ENCODE measurements at regions not wholly inside any gene's neighbourhood (a gene's known extent, or its start where the extent isn't known, plus 50 kb on each side); places are given as distances from the start of the nearest gene placed in this dataset.

GRCh38 chr5:99955962-99956361 lies 579.2 kb upstream of the FAM174A start:
- no peak for DNase-seq (ENCODE audit: low read depth, low spot score)
- H3K27me3 ChIP-seq (ENCODE audit: insufficient read depth, insufficient read length), result no peaks in the 10 kb centered on the region

GRCh38 chr5:99955006-99955405 lies 580.2 kb upstream of the FAM174A start:
- no peaks in the 10 kb centered on the region for H3K27me3 ChIP-seq (ENCODE audit: insufficient read depth, insufficient read length)
- H3K36me3 ChIP-seq (ENCODE audit: insufficient read depth, insufficient read length, low read length), result no peaks in the 10 kb centered on the region
- no peak for DNase-seq (ENCODE audit: low read depth, low spot score)
- TF ChIP-seq ZNF274 (IDR thresholded peaks at IDR 0.05; ENCODE audit: low read depth, low read length) (no peak), SUZ12 (IDR thresholded peaks at IDR 0.05; ENCODE audit: extremely low read depth, insufficient read depth, insufficient read length) (no peak), YY1 (IDR thresholded peaks at IDR 0.05; ENCODE audit: insufficient read depth, insufficient read length) (no peak)
- no peaks in the 10 kb centered on the region for H3K9me3 ChIP-seq (ENCODE audit: insufficient read depth, low read length)
- H3K4me1 ChIP-seq (ENCODE audit: insufficient read depth, insufficient read length), result no peaks in the 10 kb centered on the region
- no peak overlapping the region for H3K9ac ChIP-seq (ENCODE audit: insufficient read length, low read depth)
- no peak overlapping the region for H3K4me3 ChIP-seq (ENCODE audit: insufficient read length, low read depth)

More at GRCh38 chr5:99955962-99956361, 579.2 kb upstream of the FAM174A start:
- TF ChIP-seq SUZ12 (IDR thresholded peaks at IDR 0.05; ENCODE audit: extremely low read depth, insufficient read depth, insufficient read length) (no peak), ZNF274 (IDR thresholded peaks at IDR 0.05; ENCODE audit: low read depth, low read length) (no peak), YY1 (IDR thresholded peaks at IDR 0.05; ENCODE audit: insufficient read depth, insufficient read length) (no peak)
- Histone ChIP-seq H3K36me3 (ENCODE audit: insufficient read depth, insufficient read length, low read length) (no peaks in the 10 kb centered on the region), H3K4me3 (ENCODE audit: insufficient read length, low read depth) (no peak overlapping the region), H3K9ac (ENCODE audit: insufficient read length, low read depth) (no peak overlapping the region), H3K4me1 (ENCODE audit: insufficient read depth, insufficient read length) (no peaks in the 10 kb centered on the region), H3K9me3 (ENCODE audit: insufficient read depth, low read length) (no peaks in the 10 kb centered on the region)

GRCh38 chr5:99949969-99950524 lies 585.1 kb upstream of the FAM174A start:
- no peaks in the 10 kb centered on the region for H3K9me3 ChIP-seq (ENCODE audit: insufficient read depth, low read length)
- no peak overlapping the region for H3K4me3 ChIP-seq (ENCODE audit: insufficient read length, low read depth)
- no peak for DNase-seq (ENCODE audit: low read depth, low spot score)
- no peak overlapping the region for H3K9ac ChIP-seq (ENCODE audit: insufficient read length, low read depth)
- TF ChIP-seq ZNF274 (IDR thresholded peaks at IDR 0.05; ENCODE audit: low read depth, low read length), result no peak
- no peak for TF ChIP-seq SUZ12 (IDR thresholded peaks at IDR 0.05; ENCODE audit: extremely low read depth, insufficient read depth, insufficient read length)
- TF ChIP-seq YY1 (IDR thresholded peaks at IDR 0.05; ENCODE audit: insufficient read depth, insufficient read length), result no peak
- H3K4me1 ChIP-seq (ENCODE audit: insufficient read depth, insufficient read length), result no peaks in the 10 kb centered on the region
- H3K27me3 ChIP-seq (ENCODE audit: insufficient read depth, insufficient read length), result no peaks in the 10 kb centered on the region
- H3K36me3 ChIP-seq (ENCODE audit: insufficient read depth, insufficient read length, low read length), result no peaks in the 10 kb centered on the region

GRCh38 chr5:99949361-99949760 lies 585.8 kb upstream of the FAM174A start:
- Histone ChIP-seq H3K4me3 (ENCODE audit: insufficient read length, low read depth) (no peak overlapping the region), H3K9ac (ENCODE audit: insufficient read length, low read depth) (no peak overlapping the region), H3K4me1 (ENCODE audit: insufficient read depth, insufficient read length) (no peaks in the 10 kb centered on the region), H3K27me3 (ENCODE audit: insufficient read depth, insufficient read length) (no peaks in the 10 kb centered on the region), H3K36me3 (ENCODE audit: insufficient read depth, insufficient read length, low read length) (no peaks in the 10 kb centered on the region), H3K9me3 (ENCODE audit: insufficient read depth, low read length) (no peaks in the 10 kb centered on the region)
- DNase-seq (ENCODE audit: low read depth, low spot score), result no peak
- TF ChIP-seq ZNF274 (IDR thresholded peaks at IDR 0.05; ENCODE audit: low read depth, low read length), result no peak
- TF ChIP-seq SUZ12 (IDR thresholded peaks at IDR 0.05; ENCODE audit: extremely low read depth, insufficient read depth, insufficient read length), result no peak
- no peak for TF ChIP-seq YY1 (IDR thresholded peaks at IDR 0.05; ENCODE audit: insufficient read depth, insufficient read length)

GRCh38 chr5:99948850-99949249 lies 586.3 kb upstream of the FAM174A start:
- no peak for TF ChIP-seq SUZ12 (IDR thresholded peaks at IDR 0.05; ENCODE audit: extremely low read depth, insufficient read depth, insufficient read length)
- no peak for TF ChIP-seq YY1 (IDR thresholded peaks at IDR 0.05; ENCODE audit: insufficient read depth, insufficient read length)
- no peak for TF ChIP-seq ZNF274 (IDR thresholded peaks at IDR 0.05; ENCODE audit: low read depth, low read length)
- Histone ChIP-seq H3K27me3 (ENCODE audit: insufficient read depth, insufficient read length) (no peaks in the 10 kb centered on the region), H3K9me3 (ENCODE audit: insufficient read depth, low read length) (no peaks in the 10 kb centered on the region), H3K36me3 (ENCODE audit: insufficient read depth, insufficient read length, low read length) (no peaks in the 10 kb centered on the region), H3K4me1 (ENCODE audit: insufficient read depth, insufficient read length) (no peaks in the 10 kb centered on the region), H3K4me3 (ENCODE audit: insufficient read length, low read depth) (no peak overlapping the region), H3K9ac (ENCODE audit: insufficient read length, low read depth) (no peak overlapping the region)
- no peak for DNase-seq (ENCODE audit: low read depth, low spot score)

- H3K27me3 ChIP-seq (ENCODE audit: insufficient read depth, insufficient read length), result no peaks in the 10 kb centered on the region
- no peaks in the 10 kb centered on the region for H3K4me1 ChIP-seq (ENCODE audit: insufficient read depth, insufficient read length)
- no peak overlapping the region for H3K9ac ChIP-seq (ENCODE audit: insufficient read length, low read depth)
- H3K9me3 ChIP-seq (ENCODE audit: insufficient read depth, low read length), result no peaks in the 10 kb centered on the region
- no peak overlapping the region for H3K4me3 ChIP-seq (ENCODE audit: insufficient read length, low read depth)
- DNase-seq (ENCODE audit: low read depth, low spot score), result no peak
- TF ChIP-seq ZNF274 (IDR thresholded peaks at IDR 0.05; ENCODE audit: low read depth, low read length), result no peak
- TF ChIP-seq SUZ12 (IDR thresholded peaks at IDR 0.05; ENCODE audit: extremely low read depth, insufficient read depth, insufficient read length), result no peak
- no peak for TF ChIP-seq YY1 (IDR thresholded peaks at IDR 0.05; ENCODE audit: insufficient read depth, insufficient read length)
- no peaks in the 10 kb centered on the region for H3K36me3 ChIP-seq (ENCODE audit: insufficient read depth, insufficient read length, low read length)
Measured at GRCh38 chr5:99945478-99946442, 589.4 kb upstream of the FAM174A start.

- H3K9me3 ChIP-seq (ENCODE audit: insufficient read depth, low read length), result no peaks in the 10 kb centered on the region
- DNase-seq (ENCODE audit: low read depth, low spot score), result no peak
- no peaks in the 10 kb centered on the region for H3K27me3 ChIP-seq (ENCODE audit: insufficient read depth, insufficient read length)
- no peaks in the 10 kb centered on the region for H3K4me1 ChIP-seq (ENCODE audit: insufficient read depth, insufficient read length)
- H3K36me3 ChIP-seq (ENCODE audit: insufficient read depth, insufficient read length, low read length), result no peaks in the 10 kb centered on the region
- no peak overlapping the region for H3K9ac ChIP-seq (ENCODE audit: insufficient read length, low read depth)
- TF ChIP-seq YY1 (IDR thresholded peaks at IDR 0.05; ENCODE audit: insufficient read depth, insufficient read length) (no peak), ZNF274 (IDR thresholded peaks at IDR 0.05; ENCODE audit: low read depth, low read length) (no peak), SUZ12 (IDR thresholded peaks at IDR 0.05; ENCODE audit: extremely low read depth, insufficient read depth, insufficient read length) (no peak)
- H3K4me3 ChIP-seq (ENCODE audit: insufficient read length, low read depth), result no peak overlapping the region
Measured at GRCh38 chr5:99940540-99940939, 594.6 kb upstream of the FAM174A start.
